A673 (cell line): ENCODE measurements at regions not wholly inside any gene's neighbourhood (a gene's known extent, or its start where the extent isn't known, plus 50 kb on each side); places are given as distances from the start of the nearest gene placed in this dataset.

ENCODE experiments used
- BruUV-seq: library from RNA; stranded (reverse); fragments of 400-500 nt; replicated peaks from 2 replicates; lab custom pipeline; 2021; lab: Mats Ljungman, UMichigan
- CTCF ChIA-PET: fragments of 300-600 bp; sonication (Branson Sonifier 250); formaldehyde crosslinking; loops from one replicate; lab custom pipeline; 2022; ENCODE audit warnings: antibody characterized with exemption; lab: Charles Lee
- POLR2A ChIA-PET: fragments of 300-600 bp; sonication (Branson Sonifier 250); formaldehyde crosslinking; loops from one replicate; lab custom pipeline; 2022; ENCODE audit warnings: antibody characterized with exemption; ENCODE audit not compliant: low non-redundant PET; lab: Charles Lee
- DNase-seq: peaks from one replicate; pipeline ENCODE4 v3.0.0-alpha.2; 2015; ENCODE audit warnings: low spot score
- H3K27ac ChIP-seq: fragments of 200-600 bp; sonication (generic); 2 replicates; pipeline ENCODE4 v1.5.1; 2016; ENCODE audit warnings: mixed run types, low read depth, mild to moderate bottlenecking, mixed read lengths, antibody characterized with exemption, low read length; ENCODE audit not compliant: poor library complexity, severe bottlenecking
- H3K27me3 ChIP-seq: fragments of 200-600 bp; sonication (generic); replicated peaks from 2 replicates; pipeline ENCODE4 v1.6.1; 2017; ENCODE audit warnings: mixed run types, low read depth, mild to moderate bottlenecking, mixed read lengths, antibody characterized with exemption, low read length; ENCODE audit not compliant: insufficient read depth, poor library complexity
- H3K36me3 ChIP-seq: fragments of 200-600 bp; sonication (generic); 2 replicates; pipeline ENCODE4 v1.6.1; 2016; ENCODE audit warnings: mixed run types, mild to moderate bottlenecking, mixed read lengths, antibody characterized with exemption, low read length; ENCODE audit not compliant: insufficient read depth, poor library complexity, severe bottlenecking
- H3K4me1 ChIP-seq: fragments of 200-600 bp; sonication (generic); 2 replicates; pipeline ENCODE4 v1.6.1; 2017; ENCODE audit warnings: mixed run types, mild to moderate bottlenecking, mixed read lengths, antibody characterized with exemption, low read length; ENCODE audit not compliant: insufficient read depth, poor library complexity, severe bottlenecking
- H3K4me3 ChIP-seq: fragments of 200-600 bp; sonication (generic); 2 replicates; pipeline ENCODE4 v1.5.1; 2016; ENCODE audit warnings: low read depth, mixed run types, mild to moderate bottlenecking, mixed read lengths, low read length; ENCODE audit not compliant: poor library complexity, severe bottlenecking
- H3K9me3 ChIP-seq: fragments of 200-600 bp; sonication (generic); 2 replicates; pipeline ENCODE4 v1.6.1; 2016; ENCODE audit warnings: mixed run types, low read depth, mild to moderate bottlenecking, mixed read lengths, antibody characterized with exemption, low read length; ENCODE audit not compliant: poor library complexity, severe bottlenecking
- EZH2 ChIP-seq: fragments of 200-600 bp; sonication (generic); IDR thresholded peaks from 2 replicates; pipeline ENCODE4 v1.6.1; 2017; ENCODE audit warnings: borderline replicate concordance, low read depth, mild to moderate bottlenecking, mixed read lengths, antibody characterized with exemption, low read length; ENCODE audit not compliant: poor library complexity, severe bottlenecking
- intact Hi-C: fragments of 100-400 bp; cut with micrococcal nuclease; formaldehyde crosslinking; loops from one replicate; pipeline ENCODE4 v1.10.0; 2022; ENCODE audit not compliant: unreplicated experiment
- TF ChIP-seq, protein P1 (sequence below): fragments of 300-800, 200-600 bp; sonication (generic); conservative IDR thresholded peaks from 2 replicates; pipeline ENCODE4 v1.5.1; 2017; ENCODE audit warnings: low read depth, mild to moderate bottlenecking, antibody characterized with exemption, low read length, moderate library complexity, mixed read lengths

DNA sequence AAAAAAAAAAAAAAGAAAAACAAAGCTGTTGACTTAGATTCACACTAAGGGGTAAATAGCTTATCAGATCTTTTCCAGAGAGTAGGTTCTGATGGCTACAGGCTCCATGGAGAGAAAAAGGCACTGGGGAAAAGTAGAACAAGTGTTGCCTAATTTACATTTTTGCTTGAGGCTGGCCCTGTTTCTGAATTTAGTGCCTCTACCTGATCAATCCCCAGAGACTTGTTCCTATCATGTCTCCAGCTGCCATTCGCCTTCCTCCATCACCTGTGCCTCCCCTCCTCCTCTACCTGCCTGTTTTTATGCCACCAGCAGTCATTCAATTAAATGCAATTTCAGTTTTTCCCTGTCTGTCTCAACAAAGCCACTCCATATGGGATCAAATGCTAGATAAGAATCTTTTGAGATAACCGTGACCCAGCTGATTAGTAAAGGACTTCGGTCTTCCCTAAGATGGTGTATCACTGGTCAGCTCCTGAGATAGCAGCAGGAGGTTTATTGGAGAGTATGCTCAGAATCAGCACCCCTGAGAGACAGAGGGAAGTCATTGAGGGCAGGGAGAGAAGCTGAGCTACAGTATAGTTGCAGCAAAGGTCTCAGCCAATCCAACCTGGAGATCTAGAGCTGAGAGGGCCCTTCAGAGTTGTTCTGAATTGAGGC is 88.1 kb upstream of the GADL1 start:
- Histone ChIP-seq H3K4me1 (peaks cover 7% of the 10 kb centered on the region), H3K9me3 (no peaks in the 10 kb centered on the region), H3K4me3 (no peak overlapping the region), H3K36me3 (no peaks in the 10 kb centered on the region), H3K27me3 (no peaks in the 10 kb centered on the region), H3K27ac (no peak overlapping the region)
- BruUV-seq = no TSS peak
- DNase-seq = no peak
- TF ChIP-seq, protein P1, sequence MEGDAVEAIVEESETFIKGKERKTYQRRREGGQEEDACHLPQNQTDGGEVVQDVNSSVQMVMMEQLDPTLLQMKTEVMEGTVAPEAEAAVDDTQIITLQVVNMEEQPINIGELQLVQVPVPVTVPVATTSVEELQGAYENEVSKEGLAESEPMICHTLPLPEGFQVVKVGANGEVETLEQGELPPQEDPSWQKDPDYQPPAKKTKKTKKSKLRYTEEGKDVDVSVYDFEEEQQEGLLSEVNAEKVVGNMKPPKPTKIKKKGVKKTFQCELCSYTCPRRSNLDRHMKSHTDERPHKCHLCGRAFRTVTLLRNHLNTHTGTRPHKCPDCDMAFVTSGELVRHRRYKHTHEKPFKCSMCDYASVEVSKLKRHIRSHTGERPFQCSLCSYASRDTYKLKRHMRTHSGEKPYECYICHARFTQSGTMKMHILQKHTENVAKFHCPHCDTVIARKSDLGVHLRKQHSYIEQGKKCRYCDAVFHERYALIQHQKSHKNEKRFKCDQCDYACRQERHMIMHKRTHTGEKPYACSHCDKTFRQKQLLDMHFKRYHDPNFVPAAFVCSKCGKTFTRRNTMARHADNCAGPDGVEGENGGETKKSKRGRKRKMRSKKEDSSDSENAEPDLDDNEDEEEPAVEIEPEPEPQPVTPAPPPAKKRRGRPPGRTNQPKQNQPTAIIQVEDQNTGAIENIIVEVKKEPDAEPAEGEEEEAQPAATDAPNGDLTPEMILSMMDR = no peak
- no peak for TF ChIP-seq EZH2
- ChIA-PET CTCF (no interaction called here), POLR2A (no interaction called here)
- intact Hi-C loops = no loop called here

DNA sequence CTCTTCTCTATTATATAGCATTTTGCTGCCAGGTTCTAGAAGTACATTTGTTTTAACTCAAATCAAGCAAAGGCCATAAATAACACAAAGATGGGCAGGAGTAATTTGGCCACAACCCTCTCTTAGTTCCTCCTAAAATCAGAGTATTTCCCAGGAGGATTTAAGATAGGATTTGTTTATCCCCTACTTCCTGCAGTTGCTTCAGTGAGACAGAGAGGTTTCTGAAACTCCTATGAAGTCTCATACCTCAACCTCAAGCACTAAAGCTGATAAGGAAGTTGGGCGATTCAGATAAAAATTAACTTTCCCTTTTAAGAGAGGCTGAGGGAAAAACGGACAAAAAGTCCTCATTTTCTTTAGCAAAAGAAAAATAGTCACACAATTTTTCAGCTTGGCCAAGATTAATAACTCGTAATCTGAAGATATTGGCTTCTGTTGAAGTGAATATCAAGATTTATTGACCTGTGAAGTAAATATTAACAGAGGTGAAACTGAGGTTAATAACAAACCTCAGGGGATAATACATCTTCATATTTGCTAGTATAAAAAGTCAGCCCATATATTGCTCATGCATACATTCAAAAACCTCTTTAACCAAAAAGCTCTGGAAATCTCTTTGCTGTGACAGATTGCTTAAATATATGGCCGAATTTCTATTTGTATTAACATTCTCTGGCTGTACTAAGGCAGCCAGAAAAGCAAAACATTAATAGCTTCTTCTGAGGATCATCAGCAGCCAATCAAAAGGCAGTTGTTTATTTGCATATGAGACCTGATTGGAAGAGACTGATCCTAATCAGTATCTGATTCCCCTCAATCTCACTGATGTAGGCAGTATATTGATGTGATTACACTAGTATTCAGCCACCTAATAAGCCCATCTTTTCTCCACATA is 90.6 kb upstream of the GADL1 start:
- CTCF ChIA-PET = interaction anchor here (0.6 kb wide), 1 partner anchor 17 kb away, joined by 3 read pairs; no protein-coding TSS in a partner anchor
- no TSS peak for BruUV-seq

DNA sequence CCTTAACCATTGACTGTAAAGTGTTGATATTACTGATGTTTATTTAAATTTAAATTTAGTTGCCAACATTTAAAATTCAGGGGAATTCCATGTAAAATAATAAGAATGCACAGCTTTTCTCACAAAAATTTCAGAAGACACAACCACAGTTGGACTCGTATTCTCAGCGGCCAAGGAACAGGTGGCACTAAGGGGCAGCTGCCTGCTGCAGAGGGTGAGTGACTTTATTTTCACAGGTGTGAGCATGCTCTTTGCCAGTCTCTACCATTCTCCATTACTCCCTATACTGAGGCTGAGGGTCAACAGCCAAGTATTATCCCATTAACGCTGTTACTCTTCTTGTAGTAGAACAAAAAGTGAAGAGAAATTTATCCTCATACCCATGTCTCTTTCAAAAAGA is 92.1 kb upstream of the GADL1 start:
- TF ChIP-seq, protein P1 = no peak
- no peak for TF ChIP-seq EZH2
- BruUV-seq = no TSS peak
- POLR2A ChIA-PET = no interaction called here
- no peaks in the 10 kb centered on the region for H3K36me3 ChIP-seq
- H3K4me3 ChIP-seq = no peak overlapping the region
- no peak overlapping the region for H3K27ac ChIP-seq
- no peak for DNase-seq
- peaks cover 7% of the 10 kb centered on the region for H3K4me1 ChIP-seq
- intact Hi-C loops = no loop called here
- CTCF ChIA-PET = no interaction called here
- no peaks in the 10 kb centered on the region for H3K9me3 ChIP-seq
- no peaks in the 10 kb centered on the region for H3K27me3 ChIP-seq

More for the DNA sequence above, 90.6 kb upstream of the GADL1 start:
- H3K27ac ChIP-seq = no peak overlapping the region
- TF ChIP-seq EZH2 = no peak
- TF ChIP-seq, protein P1 = no peak
- peaks cover 7% of the 10 kb centered on the region for H3K4me1 ChIP-seq
- POLR2A ChIA-PET = no interaction called here
- no peak overlapping the region for H3K4me3 ChIP-seq
- no peaks in the 10 kb centered on the region for H3K36me3 ChIP-seq
- intact Hi-C loops = no loop called here
- no peaks in the 10 kb centered on the region for H3K27me3 ChIP-seq
- H3K9me3 ChIP-seq = no peaks in the 10 kb centered on the region
- DNase-seq = peak; percentile 32
